ENCODE measurements at regions not wholly inside any gene's neighbourhood (a gene's known extent, or its start where the extent isn't known, plus 50 kb on each side); places are given as distances from the start of the nearest gene placed in this dataset.

DNA sequence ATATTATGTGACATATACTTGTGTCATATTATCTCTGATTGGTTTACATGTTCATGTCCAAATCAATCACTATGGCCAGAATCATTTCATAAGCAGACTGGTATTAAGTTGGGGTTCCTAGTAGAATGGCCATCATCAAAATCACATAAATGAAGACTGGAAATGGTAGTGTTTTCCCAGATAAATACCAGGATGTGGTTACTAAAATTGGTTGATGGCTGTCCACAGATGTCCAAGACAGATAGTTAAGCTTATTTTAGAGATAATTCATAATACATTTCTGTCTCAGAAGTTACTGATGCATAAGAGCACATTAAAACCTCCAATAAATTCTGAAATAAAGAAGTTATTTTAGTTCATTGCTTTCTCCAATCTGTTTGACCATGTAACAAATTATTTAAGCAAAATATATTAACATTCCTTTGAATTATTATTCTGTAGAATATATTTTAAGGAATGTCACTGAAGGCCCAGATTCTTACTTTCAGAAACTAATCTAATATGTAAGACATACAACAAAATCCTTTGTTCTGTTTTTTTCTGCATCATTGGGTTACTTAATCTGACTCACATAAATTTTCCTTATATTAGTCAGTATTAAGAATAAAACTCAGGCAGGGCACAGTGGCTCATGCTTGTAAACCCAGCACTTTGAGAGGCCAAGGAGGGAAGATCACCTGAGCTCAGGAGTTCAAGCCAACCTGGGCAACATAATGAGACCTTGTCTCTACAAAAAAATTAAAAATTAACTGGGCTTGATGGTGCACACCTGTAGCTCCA is 483.9 kb downstream of the PTPRC start:
- DNase-seq (ENCODE audit: low spot score) = no peak
- no TSS peak for BruUV-seq (replicated peaks)
- Histone ChIP-seq H3K4me3 (ENCODE audit: low read depth, low read length, poor library complexity, severe bottlenecking) (no peak overlapping the region), H3K36me3 (ENCODE audit: insufficient read depth, low read length, poor library complexity, severe bottlenecking) (no peaks in the 10 kb centered on the region), H3K9me3 (ENCODE audit: low read depth, low read length, poor library complexity, severe bottlenecking) (no peaks in the 10 kb centered on the region), H3K27me3 (replicated peaks; ENCODE audit: insufficient read depth, low read depth, low read length, poor library complexity) (no peaks in the 10 kb centered on the region), H3K27ac (ENCODE audit: low read depth, low read length, poor library complexity, severe bottlenecking) (no peak overlapping the region), H3K4me1 (ENCODE audit: insufficient read depth, low read length, poor library complexity, severe bottlenecking) (peaks cover 14% of the 10 kb centered on the region)
- CTCF ChIA-PET = no interaction called here
- intact Hi-C loops (cut with micrococcal nuclease; ENCODE audit: unreplicated experiment) = no loop called here
- no peak for TF ChIP-seq EZH2 (IDR thresholded peaks at IDR 0.05; ENCODE audit: borderline replicate concordance, low read depth, low read length, poor library complexity, severe bottlenecking)
- TF ChIP-seq, protein P1, sequence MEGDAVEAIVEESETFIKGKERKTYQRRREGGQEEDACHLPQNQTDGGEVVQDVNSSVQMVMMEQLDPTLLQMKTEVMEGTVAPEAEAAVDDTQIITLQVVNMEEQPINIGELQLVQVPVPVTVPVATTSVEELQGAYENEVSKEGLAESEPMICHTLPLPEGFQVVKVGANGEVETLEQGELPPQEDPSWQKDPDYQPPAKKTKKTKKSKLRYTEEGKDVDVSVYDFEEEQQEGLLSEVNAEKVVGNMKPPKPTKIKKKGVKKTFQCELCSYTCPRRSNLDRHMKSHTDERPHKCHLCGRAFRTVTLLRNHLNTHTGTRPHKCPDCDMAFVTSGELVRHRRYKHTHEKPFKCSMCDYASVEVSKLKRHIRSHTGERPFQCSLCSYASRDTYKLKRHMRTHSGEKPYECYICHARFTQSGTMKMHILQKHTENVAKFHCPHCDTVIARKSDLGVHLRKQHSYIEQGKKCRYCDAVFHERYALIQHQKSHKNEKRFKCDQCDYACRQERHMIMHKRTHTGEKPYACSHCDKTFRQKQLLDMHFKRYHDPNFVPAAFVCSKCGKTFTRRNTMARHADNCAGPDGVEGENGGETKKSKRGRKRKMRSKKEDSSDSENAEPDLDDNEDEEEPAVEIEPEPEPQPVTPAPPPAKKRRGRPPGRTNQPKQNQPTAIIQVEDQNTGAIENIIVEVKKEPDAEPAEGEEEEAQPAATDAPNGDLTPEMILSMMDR (conservative IDR thresholded peaks at IDR 0.05; ENCODE audit: low read depth, low read length) = no peak
- POLR2A ChIA-PET (ENCODE audit: low non-redundant PET) = no interaction called here

DNA sequence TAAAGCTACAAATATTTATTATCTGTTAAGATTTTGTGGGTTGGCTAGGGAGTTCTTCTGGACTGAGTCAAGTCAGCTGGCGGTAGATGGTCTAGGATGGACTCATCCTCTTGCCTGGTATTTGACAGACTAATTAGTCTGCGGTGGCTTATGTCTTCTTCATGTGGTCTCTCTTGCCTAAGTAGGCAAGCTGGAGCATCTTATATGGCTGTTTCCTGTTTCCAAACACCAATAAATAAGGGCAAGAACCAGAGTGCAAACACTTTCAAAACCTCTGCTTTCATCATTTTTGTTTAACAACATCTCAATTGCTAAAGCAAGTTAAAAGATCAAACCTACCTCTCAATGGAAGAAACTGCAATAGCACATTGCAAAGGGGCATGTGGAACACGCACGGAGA is 484.8 kb downstream of the PTPRC start:
- H3K36me3 ChIP-seq (ENCODE audit: insufficient read depth, low read length, poor library complexity, severe bottlenecking) = no peaks in the 10 kb centered on the region
- intact Hi-C loops (cut with micrococcal nuclease; ENCODE audit: unreplicated experiment) = no loop called here
- POLR2A ChIA-PET (ENCODE audit: low non-redundant PET) = no interaction called here
- no peaks in the 10 kb centered on the region for H3K27me3 ChIP-seq (replicated peaks; ENCODE audit: insufficient read depth, low read depth, low read length, poor library complexity)
- H3K27ac ChIP-seq (ENCODE audit: low read depth, low read length, poor library complexity, severe bottlenecking) = no peak overlapping the region
- H3K4me3 ChIP-seq (ENCODE audit: low read depth, low read length, poor library complexity, severe bottlenecking) = no peak overlapping the region
- H3K9me3 ChIP-seq (ENCODE audit: low read depth, low read length, poor library complexity, severe bottlenecking) = no peaks in the 10 kb centered on the region
- no peak for DNase-seq (ENCODE audit: low spot score)
- no TSS peak for BruUV-seq (replicated peaks)
- TF ChIP-seq, protein P1 (conservative IDR thresholded peaks at IDR 0.05; ENCODE audit: low read depth, low read length) = no peak
- peaks cover 12% of the 10 kb centered on the region for H3K4me1 ChIP-seq (ENCODE audit: insufficient read depth, low read length, poor library complexity, severe bottlenecking)
- CTCF ChIA-PET = no interaction called here

DNA sequence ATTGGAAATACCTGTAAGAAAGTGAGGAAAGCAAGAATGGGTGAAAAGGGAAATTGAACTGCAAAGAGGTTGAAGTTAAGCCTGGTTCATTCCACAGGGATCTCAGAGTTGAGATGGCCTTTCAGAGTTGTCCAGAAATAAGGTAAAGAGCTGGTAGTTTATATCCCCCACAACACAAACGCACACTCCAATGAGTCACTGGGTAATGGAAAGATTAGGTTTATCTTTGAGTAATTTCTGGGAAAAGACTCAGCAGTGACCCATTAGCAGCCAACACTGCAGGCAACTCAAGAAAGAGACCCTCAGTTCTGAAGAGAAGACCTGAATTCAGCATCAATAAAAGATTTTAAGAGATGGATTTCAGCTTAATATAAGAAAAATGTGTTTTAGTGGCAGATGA is 485.5 kb downstream of the PTPRC start:
- ChIA-PET CTCF (no interaction called here), POLR2A (ENCODE audit: low non-redundant PET) (no interaction called here)
- no peaks in the 10 kb centered on the region for H3K36me3 ChIP-seq (ENCODE audit: insufficient read depth, low read length, poor library complexity, severe bottlenecking)
- DNase-seq (ENCODE audit: low spot score) = no peak
- H3K9me3 ChIP-seq (ENCODE audit: low read depth, low read length, poor library complexity, severe bottlenecking) = no peaks in the 10 kb centered on the region
- H3K4me1 ChIP-seq (ENCODE audit: insufficient read depth, low read length, poor library complexity, severe bottlenecking) = peaks cover 6% of the 10 kb centered on the region
- intact Hi-C loops (cut with micrococcal nuclease; ENCODE audit: unreplicated experiment) = no loop called here
- H3K4me3 ChIP-seq (ENCODE audit: low read depth, low read length, poor library complexity, severe bottlenecking) = no peak overlapping the region
- H3K27ac ChIP-seq (ENCODE audit: low read depth, low read length, poor library complexity, severe bottlenecking) = no peak overlapping the region
- no peaks in the 10 kb centered on the region for H3K27me3 ChIP-seq (replicated peaks; ENCODE audit: insufficient read depth, low read depth, low read length, poor library complexity)
- BruUV-seq (replicated peaks) = no TSS peak
- no peak for TF ChIP-seq EZH2 (IDR thresholded peaks at IDR 0.05; ENCODE audit: borderline replicate concordance, low read depth, low read length, poor library complexity, severe bottlenecking)
- TF ChIP-seq, protein P1 (conservative IDR thresholded peaks at IDR 0.05; ENCODE audit: low read depth, low read length) = no peak

Data from A673 (cell line).